Prostate gland (tissue), 2 donors: ENCODE measurements at regions not wholly inside any gene's neighbourhood (a gene's known extent, or its start where the extent isn't known, plus 50 kb on each side); places are given as distances from the start of the nearest gene placed in this dataset.

Experiments
- DNase-seq: peaks from one replicate; pipeline ENCODE4 v3.0.0-alpha.2; 2019; ENCODE audit warnings: low spot score
- H3K27ac ChIP-seq, 2 donors: fragments of 200-600 bp; sonication (generic); 2 replicates each; pipeline ENCODE4 v1.5.1; 2017 to 2019
- H3K27me3 ChIP-seq: fragments of 200-600 bp; sonication (generic); replicated peaks from 2 replicates; pipeline ENCODE4 v1.5.1; 2019; ENCODE audit not compliant: insufficient read depth
- H3K36me3 ChIP-seq, 2 donors: fragments of 200-600 bp; sonication (generic); 1 replicate in 1 of 2; 2 replicates in 1 of 2; pipeline versions ENCODE4 v1.5.1 to v1.8.1; 2017 to 2019
- H3K4me1 ChIP-seq: fragments of 200-600 bp; sonication (generic); replicated peaks from 2 replicates; pipeline ENCODE4 v1.5.1; 2019
- H3K4me3 ChIP-seq, 2 donors: fragments of 200-600 bp; sonication (generic); 2 replicates each; pipeline ENCODE4 v1.5.1; 2017 to 2019
- H3K9me3 ChIP-seq: fragments of 200-600 bp; sonication (generic); 2 replicates; pipeline ENCODE4 v1.5.1; 2017
- POLR2A ChIP-seq: fragments of 450-650 bp; IDR thresholded peaks from one replicate; pipeline ENCODE4 v1.6.1; 2016; ENCODE audit warnings: antibody characterized with exemption, mild to moderate bottlenecking
- POLR2AphosphoS5 ChIP-seq: sonication (generic); formaldehyde crosslinking; IDR thresholded peaks from one replicate; pipeline ENCODE4 v1.6.1; 2017; ENCODE audit warnings: antibody characterized with exemption
- WGBS: methylation state at CpG from one replicate; pipeline ENCODE4 v1.1.5; 2018; 5-methylcytosine and 5-hydroxymethylcytosine counted together
- intact Hi-C: fragments of 100-400 bp; cut with DNase I; formaldehyde crosslinking; loops from one replicate; pipeline ENCODE4 v1.14.2; 2022
- TF ChIP-seq, protein P1 (sequence below), 4 experiments: fragments of 200-600 bp in 2 of 4; fragments of 450-650 bp in 2 of 4; sonication (generic) in 2 of 4; IDR thresholded peaks; 1 replicate in 3 of 4; 2 replicates in 1 of 4; pipeline ENCODE4 v1.5.1; 2016 to 2019; ENCODE audit warnings: antibody characterized with exemption in 4 of 4, mild to moderate bottlenecking in 2 of 4, moderate library complexity in 2 of 4

DNA sequence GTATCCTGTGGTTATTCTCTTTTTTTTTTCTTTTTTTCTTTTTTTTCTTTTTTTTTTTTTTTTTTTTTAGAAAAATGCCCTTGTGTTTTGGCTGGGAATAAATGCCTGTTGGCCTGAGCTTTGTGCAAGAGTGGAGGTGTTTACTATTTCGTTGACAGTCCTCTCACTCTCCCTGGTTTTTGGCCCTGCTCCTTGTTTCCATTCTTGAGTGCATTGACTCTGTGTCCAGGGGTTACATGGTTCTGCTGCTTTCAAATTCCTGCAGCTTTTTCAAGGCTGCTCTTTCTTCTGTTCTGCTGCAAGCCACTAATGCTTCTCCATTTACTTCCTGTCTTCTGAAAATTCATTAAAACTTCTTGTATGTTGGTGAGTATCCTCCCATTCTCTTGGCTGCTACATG lies 59.7 kb upstream of the TBX20 start:
- DNase-seq = no peak
- 48% methylated on average over 1 of the region's 1 CpG for WGBS
- H3K27ac ChIP-seq = no peak overlapping the region
- intact Hi-C loops = no loop called here
- TF ChIP-seq POLR2A (no peak), POLR2AphosphoS5 (no peak)
- TF ChIP-seq, protein P1, sequence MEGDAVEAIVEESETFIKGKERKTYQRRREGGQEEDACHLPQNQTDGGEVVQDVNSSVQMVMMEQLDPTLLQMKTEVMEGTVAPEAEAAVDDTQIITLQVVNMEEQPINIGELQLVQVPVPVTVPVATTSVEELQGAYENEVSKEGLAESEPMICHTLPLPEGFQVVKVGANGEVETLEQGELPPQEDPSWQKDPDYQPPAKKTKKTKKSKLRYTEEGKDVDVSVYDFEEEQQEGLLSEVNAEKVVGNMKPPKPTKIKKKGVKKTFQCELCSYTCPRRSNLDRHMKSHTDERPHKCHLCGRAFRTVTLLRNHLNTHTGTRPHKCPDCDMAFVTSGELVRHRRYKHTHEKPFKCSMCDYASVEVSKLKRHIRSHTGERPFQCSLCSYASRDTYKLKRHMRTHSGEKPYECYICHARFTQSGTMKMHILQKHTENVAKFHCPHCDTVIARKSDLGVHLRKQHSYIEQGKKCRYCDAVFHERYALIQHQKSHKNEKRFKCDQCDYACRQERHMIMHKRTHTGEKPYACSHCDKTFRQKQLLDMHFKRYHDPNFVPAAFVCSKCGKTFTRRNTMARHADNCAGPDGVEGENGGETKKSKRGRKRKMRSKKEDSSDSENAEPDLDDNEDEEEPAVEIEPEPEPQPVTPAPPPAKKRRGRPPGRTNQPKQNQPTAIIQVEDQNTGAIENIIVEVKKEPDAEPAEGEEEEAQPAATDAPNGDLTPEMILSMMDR (IDR thresholded peaks at IDR 0.05) = no peak
- H3K4me1 ChIP-seq = no peaks in the 10 kb centered on the region
- no peak overlapping the region for H3K4me3 ChIP-seq
- H3K9me3 ChIP-seq = no peaks in the 10 kb centered on the region
- peaks cover 2% of the 10 kb centered on the region for H3K27me3 ChIP-seq
- no peaks in the 10 kb centered on the region for H3K36me3 ChIP-seq
